K562 (cell line): ENCODE measurements at regions not wholly inside any gene's neighbourhood (a gene's known extent, or its start where the extent isn't known, plus 50 kb on each side); places are given as distances from the start of the nearest gene placed in this dataset.

Source experiments
- CTBP1 ChIP-seq: fragments of 450-650 bp; IDR thresholded peaks from 2 replicates; pipeline ENCODE4 v1.6.1; 2016; ENCODE audit warnings: borderline replicate concordance
- HMGXB4 ChIP-seq: sonication (generic); formaldehyde crosslinking; IDR thresholded peaks from 2 replicates; pipeline ENCODE4 v1.8.1; 2023; ENCODE audit warnings: mild to moderate bottlenecking, missing genetic modification reagents
- JUN ChIP-seq, 2 experiments: sonication (generic) in 1 of 2; formaldehyde crosslinking in 1 of 2; IDR thresholded peaks; 2 replicates each; pipeline versions ENCODE4 v1.6.1 to v1.8.0; 2012 to 2022; ENCODE audit warnings: borderline replicate concordance in 2 of 2, mild to moderate bottlenecking in 2 of 2, improper control_type of control experiment in 1 of 2, low read depth in 1 of 2, low read length in 1 of 2, missing genetic modification reagents in 1 of 2
- NBN ChIP-seq: fragments of 450-650 bp; IDR thresholded peaks from 2 replicates; pipeline ENCODE4 v1.6.1; 2016; ENCODE audit warnings: low read depth, mild to moderate bottlenecking
- SP1 ChIP-seq: sonication (generic); formaldehyde crosslinking; IDR thresholded peaks from 2 replicates; pipeline ENCODE4 v1.8.1; 2022; ENCODE audit warnings: mild to moderate bottlenecking, missing genetic modification reagents
- YBX1 ChIP-seq: fragments of 450-650 bp; IDR thresholded peaks from 2 replicates; pipeline ENCODE4 v1.7.1; 2016; ENCODE audit warnings: mild to moderate bottlenecking
- ZSCAN29 ChIP-seq: fragments of 450-650 bp; IDR thresholded peaks from 2 replicates; pipeline ENCODE4 v1.6.1; 2017

- TF ChIP-seq NBN (no peak), ZSCAN29 (no peak), HMGXB4 (CRISPR knock-in tag) (no peak), CTBP1 (no peak), SP1 (CRISPR knock-in tag) (no peak), YBX1 (no peak), JUN (IDR thresholded peaks at IDR 0.05; ENCODE audit: borderline replicate concordance, low read depth, low read length) (no peak), JUN (CRISPR knock-in tag; IDR thresholded peaks at IDR 0.05; ENCODE audit: borderline replicate concordance) (no peak)
These were observed 420.0 kb downstream of the ADGRL2 start for GRCh38 chr1:82220754-82221153.
